ENCODE measurements at regions not wholly inside any gene's neighbourhood (a gene's known extent, or its start where the extent isn't known, plus 50 kb on each side); places are given as distances from the start of the nearest gene placed in this dataset.

DNA sequence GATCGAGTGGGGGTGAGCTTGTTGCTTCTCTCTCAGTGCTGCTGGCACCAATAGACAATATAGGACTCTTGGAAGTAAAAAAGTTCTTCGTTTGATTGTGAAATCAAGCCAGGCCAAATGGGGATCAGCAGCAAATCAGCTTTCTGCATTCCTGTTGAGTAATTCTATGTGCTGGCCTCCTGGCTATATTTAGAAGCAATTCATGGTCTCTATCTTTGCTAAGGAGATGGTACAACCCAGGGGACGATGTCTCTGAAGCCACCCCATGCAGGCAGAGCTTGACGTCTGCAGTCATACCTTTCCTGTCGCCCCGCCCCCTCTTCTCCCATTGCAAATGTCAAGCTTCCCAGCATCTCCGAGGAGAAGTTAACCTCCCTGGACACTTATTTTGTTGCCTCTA lies 199.1 kb downstream of the SCP2D1 start:
- H3K4me1 Mint-ChIP-seq: peaks cover 25% of the 10 kb centered on the region
- H3K27ac Mint-ChIP-seq: no peak overlapping the region
- TF ChIP-seq, protein P1, sequence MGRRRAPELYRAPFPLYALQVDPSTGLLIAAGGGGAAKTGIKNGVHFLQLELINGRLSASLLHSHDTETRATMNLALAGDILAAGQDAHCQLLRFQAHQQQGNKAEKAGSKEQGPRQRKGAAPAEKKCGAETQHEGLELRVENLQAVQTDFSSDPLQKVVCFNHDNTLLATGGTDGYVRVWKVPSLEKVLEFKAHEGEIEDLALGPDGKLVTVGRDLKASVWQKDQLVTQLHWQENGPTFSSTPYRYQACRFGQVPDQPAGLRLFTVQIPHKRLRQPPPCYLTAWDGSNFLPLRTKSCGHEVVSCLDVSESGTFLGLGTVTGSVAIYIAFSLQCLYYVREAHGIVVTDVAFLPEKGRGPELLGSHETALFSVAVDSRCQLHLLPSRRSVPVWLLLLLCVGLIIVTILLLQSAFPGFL (CRISPR knock-in tag; IDR thresholded peaks at IDR 0.05; ENCODE audit: borderline replicate concordance): no peak
- TF ChIP-seq ZMAT4 (CRISPR knock-in tag; IDR thresholded peaks at IDR 0.05) (no peak), CBFB (CRISPR knock-in tag; IDR thresholded peaks at IDR 0.05; ENCODE audit: low read depth) (no peak), NFYB (CRISPR knock-in tag; conservative IDR thresholded peaks at IDR 0.05; ENCODE audit: low read depth) (no peak), ZNF232 (CRISPR knock-in tag; IDR thresholded peaks at IDR 0.05) (no peak), ZNF121 (CRISPR knock-in tag; IDR thresholded peaks at IDR 0.05) (no peak), ZNF317 (CRISPR knock-in tag; IDR thresholded peaks at IDR 0.05; ENCODE audit: borderline replicate concordance, low read depth) (no peak), NFE2L1 (CRISPR knock-in tag; IDR thresholded peaks at IDR 0.05) (no peak), E2F5 (CRISPR knock-in tag; IDR thresholded peaks at IDR 0.05) (no peak)
- TF ChIP-seq, protein P2, sequence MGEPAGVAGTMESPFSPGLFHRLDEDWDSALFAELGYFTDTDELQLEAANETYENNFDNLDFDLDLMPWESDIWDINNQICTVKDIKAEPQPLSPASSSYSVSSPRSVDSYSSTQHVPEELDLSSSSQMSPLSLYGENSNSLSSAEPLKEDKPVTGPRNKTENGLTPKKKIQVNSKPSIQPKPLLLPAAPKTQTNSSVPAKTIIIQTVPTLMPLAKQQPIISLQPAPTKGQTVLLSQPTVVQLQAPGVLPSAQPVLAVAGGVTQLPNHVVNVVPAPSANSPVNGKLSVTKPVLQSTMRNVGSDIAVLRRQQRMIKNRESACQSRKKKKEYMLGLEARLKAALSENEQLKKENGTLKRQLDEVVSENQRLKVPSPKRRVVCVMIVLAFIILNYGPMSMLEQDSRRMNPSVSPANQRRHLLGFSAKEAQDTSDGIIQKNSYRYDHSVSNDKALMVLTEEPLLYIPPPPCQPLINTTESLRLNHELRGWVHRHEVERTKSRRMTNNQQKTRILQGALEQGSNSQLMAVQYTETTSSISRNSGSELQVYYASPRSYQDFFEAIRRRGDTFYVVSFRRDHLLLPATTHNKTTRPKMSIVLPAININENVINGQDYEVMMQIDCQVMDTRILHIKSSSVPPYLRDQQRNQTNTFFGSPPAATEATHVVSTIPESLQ (CRISPR knock-in tag; IDR thresholded peaks at IDR 0.05): no peak
- TF ChIP-seq, protein P3, sequence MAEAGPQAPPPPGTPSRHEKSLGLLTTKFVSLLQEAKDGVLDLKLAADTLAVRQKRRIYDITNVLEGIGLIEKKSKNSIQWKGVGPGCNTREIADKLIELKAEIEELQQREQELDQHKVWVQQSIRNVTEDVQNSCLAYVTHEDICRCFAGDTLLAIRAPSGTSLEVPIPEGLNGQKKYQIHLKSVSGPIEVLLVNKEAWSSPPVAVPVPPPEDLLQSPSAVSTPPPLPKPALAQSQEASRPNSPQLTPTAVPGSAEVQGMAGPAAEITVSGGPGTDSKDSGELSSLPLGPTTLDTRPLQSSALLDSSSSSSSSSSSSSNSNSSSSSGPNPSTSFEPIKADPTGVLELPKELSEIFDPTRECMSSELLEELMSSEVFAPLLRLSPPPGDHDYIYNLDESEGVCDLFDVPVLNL (CRISPR knock-in tag; IDR thresholded peaks at IDR 0.05; ENCODE audit: borderline replicate concordance, low read depth): no peak
- ChIA-PET CTCF (interaction anchor here (0.7 to 1.9 kb wide), 2 partner anchors 11 to 121 kb away, joined by 3 to 6 read pairs; no protein-coding TSS in a partner anchor), POLR2A (no interaction called here)
- H3K27me3 Mint-ChIP-seq (ENCODE audit: low read depth): no peaks in the 10 kb centered on the region
- H3K9me3 Mint-ChIP-seq: peaks cover 3% of the 10 kb centered on the region; the same call in 1 of the 2 replicates
- H3K36me3 Mint-ChIP-seq: no peaks in the 10 kb centered on the region
- ATAC-seq: no peak; the same call in 1 of the 2 replicates
- DNase-seq (ENCODE audit: low spot score): peak; percentile 20
- no peak overlapping the region for H3K4me3 Mint-ChIP-seq

- Mint-ChIP-seq H3K9me3 (peaks cover 3% of the 10 kb centered on the region; the same call in 1 of the 2 replicates), H3K27ac (no peak overlapping the region), H3K4me3 (no peak overlapping the region), H3K36me3 (no peaks in the 10 kb centered on the region), H3K4me1 (peaks cover 29% of the 10 kb centered on the region), H3K27me3 (ENCODE audit: low read depth) (no peaks in the 10 kb centered on the region)
- DNase-seq (ENCODE audit: low spot score) (no peak), ATAC-seq (no peak)
- POLR2A ChIA-PET: no interaction called here
- CTCF ChIA-PET: no interaction called here
- TF ChIP-seq ZSCAN18 (CRISPR knock-in tag; IDR thresholded peaks at IDR 0.05) (no peak), E2F1 (CRISPR knock-in tag; IDR thresholded peaks at IDR 0.05) (no peak), SMAD3 (CRISPR knock-in tag; IDR thresholded peaks at IDR 0.05; ENCODE audit: borderline replicate concordance) (no peak), TEAD4 (CRISPR knock-in tag; IDR thresholded peaks at IDR 0.05) (no peak), ETV6 (CRISPR knock-in tag; IDR thresholded peaks at IDR 0.05) (no peak), NFE2L1 (CRISPR knock-in tag; IDR thresholded peaks at IDR 0.05) (no peak), EMX1 (CRISPR knock-in tag; IDR thresholded peaks at IDR 0.05) (no peak), ESRRA (CRISPR knock-in tag; IDR thresholded peaks at IDR 0.05; ENCODE audit: borderline replicate concordance) (no peak), TEAD1 (CRISPR knock-in tag; IDR thresholded peaks at IDR 0.05) (no peak)
- TF ChIP-seq, protein P4, sequence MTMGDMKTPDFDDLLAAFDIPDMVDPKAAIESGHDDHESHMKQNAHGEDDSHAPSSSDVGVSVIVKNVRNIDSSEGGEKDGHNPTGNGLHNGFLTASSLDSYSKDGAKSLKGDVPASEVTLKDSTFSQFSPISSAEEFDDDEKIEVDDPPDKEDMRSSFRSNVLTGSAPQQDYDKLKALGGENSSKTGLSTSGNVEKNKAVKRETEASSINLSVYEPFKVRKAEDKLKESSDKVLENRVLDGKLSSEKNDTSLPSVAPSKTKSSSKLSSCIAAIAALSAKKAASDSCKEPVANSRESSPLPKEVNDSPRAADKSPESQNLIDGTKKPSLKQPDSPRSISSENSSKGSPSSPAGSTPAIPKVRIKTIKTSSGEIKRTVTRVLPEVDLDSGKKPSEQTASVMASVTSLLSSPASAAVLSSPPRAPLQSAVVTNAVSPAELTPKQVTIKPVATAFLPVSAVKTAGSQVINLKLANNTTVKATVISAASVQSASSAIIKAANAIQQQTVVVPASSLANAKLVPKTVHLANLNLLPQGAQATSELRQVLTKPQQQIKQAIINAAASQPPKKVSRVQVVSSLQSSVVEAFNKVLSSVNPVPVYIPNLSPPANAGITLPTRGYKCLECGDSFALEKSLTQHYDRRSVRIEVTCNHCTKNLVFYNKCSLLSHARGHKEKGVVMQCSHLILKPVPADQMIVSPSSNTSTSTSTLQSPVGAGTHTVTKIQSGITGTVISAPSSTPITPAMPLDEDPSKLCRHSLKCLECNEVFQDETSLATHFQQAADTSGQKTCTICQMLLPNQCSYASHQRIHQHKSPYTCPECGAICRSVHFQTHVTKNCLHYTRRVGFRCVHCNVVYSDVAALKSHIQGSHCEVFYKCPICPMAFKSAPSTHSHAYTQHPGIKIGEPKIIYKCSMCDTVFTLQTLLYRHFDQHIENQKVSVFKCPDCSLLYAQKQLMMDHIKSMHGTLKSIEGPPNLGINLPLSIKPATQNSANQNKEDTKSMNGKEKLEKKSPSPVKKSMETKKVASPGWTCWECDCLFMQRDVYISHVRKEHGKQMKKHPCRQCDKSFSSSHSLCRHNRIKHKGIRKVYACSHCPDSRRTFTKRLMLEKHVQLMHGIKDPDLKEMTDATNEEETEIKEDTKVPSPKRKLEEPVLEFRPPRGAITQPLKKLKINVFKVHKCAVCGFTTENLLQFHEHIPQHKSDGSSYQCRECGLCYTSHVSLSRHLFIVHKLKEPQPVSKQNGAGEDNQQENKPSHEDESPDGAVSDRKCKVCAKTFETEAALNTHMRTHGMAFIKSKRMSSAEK (CRISPR knock-in tag; IDR thresholded peaks at IDR 0.05; ENCODE audit: borderline replicate concordance): no peak
- TF ChIP-seq, protein P5, sequence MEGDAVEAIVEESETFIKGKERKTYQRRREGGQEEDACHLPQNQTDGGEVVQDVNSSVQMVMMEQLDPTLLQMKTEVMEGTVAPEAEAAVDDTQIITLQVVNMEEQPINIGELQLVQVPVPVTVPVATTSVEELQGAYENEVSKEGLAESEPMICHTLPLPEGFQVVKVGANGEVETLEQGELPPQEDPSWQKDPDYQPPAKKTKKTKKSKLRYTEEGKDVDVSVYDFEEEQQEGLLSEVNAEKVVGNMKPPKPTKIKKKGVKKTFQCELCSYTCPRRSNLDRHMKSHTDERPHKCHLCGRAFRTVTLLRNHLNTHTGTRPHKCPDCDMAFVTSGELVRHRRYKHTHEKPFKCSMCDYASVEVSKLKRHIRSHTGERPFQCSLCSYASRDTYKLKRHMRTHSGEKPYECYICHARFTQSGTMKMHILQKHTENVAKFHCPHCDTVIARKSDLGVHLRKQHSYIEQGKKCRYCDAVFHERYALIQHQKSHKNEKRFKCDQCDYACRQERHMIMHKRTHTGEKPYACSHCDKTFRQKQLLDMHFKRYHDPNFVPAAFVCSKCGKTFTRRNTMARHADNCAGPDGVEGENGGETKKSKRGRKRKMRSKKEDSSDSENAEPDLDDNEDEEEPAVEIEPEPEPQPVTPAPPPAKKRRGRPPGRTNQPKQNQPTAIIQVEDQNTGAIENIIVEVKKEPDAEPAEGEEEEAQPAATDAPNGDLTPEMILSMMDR (IDR thresholded peaks at IDR 0.05): no peak
Measured at GRCh38 chr20:19013907-19014306, 198.5 kb upstream of the SLC24A3 start.

Data from WTC11 (cell line).